ENCODE measurements at regions not wholly inside any gene's neighbourhood (a gene's known extent, or its start where the extent isn't known, plus 50 kb on each side); places are given as distances from the start of the nearest gene placed in this dataset.

- no peak for DNase-seq
Measured at GRCh38 chr1:173426057-173426456, 51.1 kb upstream of the PRDX6 start.

- DNase-seq: no peak
Measured at GRCh38 chr1:173427146-173428054, 49.7 kb upstream of the PRDX6 start.
